ENCODE measurements at regions not wholly inside any gene's neighbourhood (a gene's known extent, or its start where the extent isn't known, plus 50 kb on each side); places are given as distances from the start of the nearest gene placed in this dataset.

- no peak for TF ChIP-seq POLR2A (IDR thresholded peaks at IDR 0.05)
- TF ChIP-seq, protein P1, sequence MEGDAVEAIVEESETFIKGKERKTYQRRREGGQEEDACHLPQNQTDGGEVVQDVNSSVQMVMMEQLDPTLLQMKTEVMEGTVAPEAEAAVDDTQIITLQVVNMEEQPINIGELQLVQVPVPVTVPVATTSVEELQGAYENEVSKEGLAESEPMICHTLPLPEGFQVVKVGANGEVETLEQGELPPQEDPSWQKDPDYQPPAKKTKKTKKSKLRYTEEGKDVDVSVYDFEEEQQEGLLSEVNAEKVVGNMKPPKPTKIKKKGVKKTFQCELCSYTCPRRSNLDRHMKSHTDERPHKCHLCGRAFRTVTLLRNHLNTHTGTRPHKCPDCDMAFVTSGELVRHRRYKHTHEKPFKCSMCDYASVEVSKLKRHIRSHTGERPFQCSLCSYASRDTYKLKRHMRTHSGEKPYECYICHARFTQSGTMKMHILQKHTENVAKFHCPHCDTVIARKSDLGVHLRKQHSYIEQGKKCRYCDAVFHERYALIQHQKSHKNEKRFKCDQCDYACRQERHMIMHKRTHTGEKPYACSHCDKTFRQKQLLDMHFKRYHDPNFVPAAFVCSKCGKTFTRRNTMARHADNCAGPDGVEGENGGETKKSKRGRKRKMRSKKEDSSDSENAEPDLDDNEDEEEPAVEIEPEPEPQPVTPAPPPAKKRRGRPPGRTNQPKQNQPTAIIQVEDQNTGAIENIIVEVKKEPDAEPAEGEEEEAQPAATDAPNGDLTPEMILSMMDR (IDR thresholded peaks at IDR 0.05): no peak
- no peak for TF ChIP-seq POLR2AphosphoS5 (IDR thresholded peaks at IDR 0.05)
Measured at GRCh38 chr14:31957565-31957964, 119.5 kb upstream of the ARHGAP5 start.

All from gastroesophageal sphincter (tissue), 3 donors.